Calu3 (cell line): ENCODE measurements at regions not wholly inside any gene's neighbourhood (a gene's known extent, or its start where the extent isn't known, plus 50 kb on each side); places are given as distances from the start of the nearest gene placed in this dataset.

Experiments used
- BruUV-seq: library from RNA; stranded (reverse); fragments of 400-500 nt; replicated peaks from 2 replicates; lab custom pipeline; 2021; lab: Mats Ljungman, UMichigan
- CTCF ChIA-PET: fragments of 300-600 bp; sonication (Branson Sonifier 250); formaldehyde crosslinking; loops from one replicate; lab custom pipeline; 2022; ENCODE audit warnings: antibody characterized with exemption; lab: Charles Lee
- DNase-seq: peaks from one replicate; pipeline ENCODE4 v3.0.0; 2022
- H3K27ac Mint-ChIP-seq: one replicate; pipeline ENCODE4 v1.8.0; 2022; ENCODE audit warnings: mixed read lengths; ENCODE audit not compliant: unreplicated experiment
- H3K27me3 Mint-ChIP-seq: one replicate; pipeline ENCODE4 v1.8.0; 2022; ENCODE audit warnings: mixed read lengths; ENCODE audit not compliant: unreplicated experiment
- H3K36me3 Mint-ChIP-seq: one replicate; pipeline ENCODE4 v1.8.0; 2022; ENCODE audit warnings: mild to moderate bottlenecking, moderate library complexity, mixed read lengths; ENCODE audit not compliant: insufficient read depth, unreplicated experiment
- H3K4me1 Mint-ChIP-seq: one replicate; pipeline ENCODE4 v1.8.0; 2022; ENCODE audit warnings: mild to moderate bottlenecking, low read depth, mixed read lengths; ENCODE audit not compliant: unreplicated experiment
- H3K4me3 Mint-ChIP-seq: one replicate; pipeline ENCODE4 v1.8.0; 2022; ENCODE audit warnings: mild to moderate bottlenecking, low read depth, moderate library complexity, mixed read lengths; ENCODE audit not compliant: unreplicated experiment
- H3K9me3 Mint-ChIP-seq: one replicate; pipeline ENCODE4 v1.8.0; 2022; ENCODE audit warnings: low read depth, mixed read lengths; ENCODE audit not compliant: unreplicated experiment
- CTCF ChIP-seq: fragments of 200-600 bp; IDR thresholded peaks from one replicate; pipeline ENCODE4 v1.8.0; 2022; ENCODE audit warnings: antibody characterized with exemption; ENCODE audit not compliant: unreplicated experiment
- intact Hi-C: fragments of 100-400 bp; cut with micrococcal nuclease; formaldehyde crosslinking; loops from one replicate; pipeline ENCODE4 v1.10.0; 2022; ENCODE audit not compliant: unreplicated experiment

GRCh38 chr12:4161718-4162117 lies 111.8 kb upstream of the CCND2 start:
- Mint-ChIP-seq H3K27ac (no peak overlapping the region), H3K36me3 (no peaks in the 10 kb centered on the region), H3K27me3 (peaks cover 40% of the 10 kb centered on the region), H3K4me3 (no peak overlapping the region), H3K9me3 (no peaks in the 10 kb centered on the region), H3K4me1 (no peaks in the 10 kb centered on the region)
- DNase-seq: no peak
- CTCF ChIA-PET: no interaction called here
- no TSS peak for BruUV-seq
- no peak for TF ChIP-seq CTCF
- intact Hi-C loops: no loop called here

- no peaks in the 10 kb centered on the region for H3K36me3 Mint-ChIP-seq
- no peak overlapping the region for H3K27ac Mint-ChIP-seq
- H3K4me1 Mint-ChIP-seq: no peaks in the 10 kb centered on the region
- intact Hi-C loops: no loop called here
- no peaks in the 10 kb centered on the region for H3K9me3 Mint-ChIP-seq
- H3K27me3 Mint-ChIP-seq: peaks cover 29% of the 10 kb centered on the region
- no TSS peak for BruUV-seq
- CTCF ChIA-PET: no interaction called here
- TF ChIP-seq CTCF: no peak
- no peak for DNase-seq
- H3K4me3 Mint-ChIP-seq: no peak overlapping the region
Measured at GRCh38 chr12:4160314-4161040, 113.1 kb upstream of the CCND2 start.

GRCh38 chr12:4159851-4160250 lies 113.7 kb upstream of the CCND2 start:
- Mint-ChIP-seq H3K27ac (no peak overlapping the region), H3K9me3 (no peaks in the 10 kb centered on the region), H3K4me3 (no peak overlapping the region), H3K4me1 (no peaks in the 10 kb centered on the region), H3K27me3 (peaks cover 23% of the 10 kb centered on the region), H3K36me3 (no peaks in the 10 kb centered on the region)
- intact Hi-C loops: no loop called here
- no peak for TF ChIP-seq CTCF
- no TSS peak for BruUV-seq
- DNase-seq: no peak
- CTCF ChIA-PET: no interaction called here

GRCh38 chr12:4158306-4158705 lies 115.3 kb upstream of the CCND2 start:
- H3K9me3 Mint-ChIP-seq: no peaks in the 10 kb centered on the region
- no peak for TF ChIP-seq CTCF
- H3K27ac Mint-ChIP-seq: no peak overlapping the region
- no peaks in the 10 kb centered on the region for H3K36me3 Mint-ChIP-seq
- no peaks in the 10 kb centered on the region for H3K4me1 Mint-ChIP-seq
- no peak overlapping the region for H3K4me3 Mint-ChIP-seq
- no peak for DNase-seq
- CTCF ChIA-PET: no interaction called here
- intact Hi-C loops: no loop called here
- no TSS peak for BruUV-seq
- H3K27me3 Mint-ChIP-seq: peaks cover 11% of the 10 kb centered on the region
